GM18520 (cell line): ENCODE measurements at regions not wholly inside any gene's neighbourhood (a gene's known extent, or its start where the extent isn't known, plus 50 kb on each side); places are given as distances from the start of the nearest gene placed in this dataset.

Source experiments
- ATAC-seq: cut with Tn5 transposase; IDR thresholded peaks from one replicate; pipeline ENCODE4 v1.9.1; 2021; ENCODE audit not compliant: unreplicated experiment

DNA sequence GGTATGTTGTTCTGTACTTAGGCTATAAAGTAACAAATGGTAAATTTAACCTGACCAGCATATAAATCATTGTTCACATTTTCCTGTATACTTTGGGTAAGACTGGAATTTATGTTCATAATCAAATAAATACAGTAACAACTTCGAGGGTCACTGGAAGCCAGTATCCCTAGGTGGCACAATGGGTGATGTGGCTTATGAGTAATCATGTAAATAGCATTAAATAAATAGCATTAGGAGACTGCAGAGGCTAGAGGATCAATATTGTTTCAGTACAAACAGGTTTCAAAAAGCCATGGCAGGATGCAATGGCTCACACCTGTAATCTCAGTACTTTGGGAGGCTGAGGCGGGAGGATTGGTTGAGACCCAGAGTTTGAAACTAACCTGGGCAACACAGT, 690.6 kb downstream of the SLC4A3 start:
- no peak for ATAC-seq

DNA sequence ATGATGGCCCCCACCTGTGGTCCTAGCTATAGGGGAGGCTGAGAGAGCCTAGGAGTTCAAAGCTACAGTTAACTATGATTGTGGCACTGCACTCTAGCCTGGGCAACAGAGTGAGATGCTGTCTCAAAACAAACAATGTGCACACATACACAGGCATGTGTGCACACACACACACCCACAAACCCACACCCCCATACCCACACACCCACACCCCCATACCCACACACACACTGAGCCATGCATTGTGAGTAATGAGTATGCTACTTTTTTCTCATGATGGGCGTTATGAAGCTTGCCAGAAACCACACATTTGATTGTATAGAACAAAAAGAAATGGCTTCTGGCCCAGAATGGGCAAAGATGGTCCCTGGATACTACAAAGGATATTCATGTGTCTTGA, 691.1 kb downstream of the SLC4A3 start:
- ATAC-seq = no peak

DNA sequence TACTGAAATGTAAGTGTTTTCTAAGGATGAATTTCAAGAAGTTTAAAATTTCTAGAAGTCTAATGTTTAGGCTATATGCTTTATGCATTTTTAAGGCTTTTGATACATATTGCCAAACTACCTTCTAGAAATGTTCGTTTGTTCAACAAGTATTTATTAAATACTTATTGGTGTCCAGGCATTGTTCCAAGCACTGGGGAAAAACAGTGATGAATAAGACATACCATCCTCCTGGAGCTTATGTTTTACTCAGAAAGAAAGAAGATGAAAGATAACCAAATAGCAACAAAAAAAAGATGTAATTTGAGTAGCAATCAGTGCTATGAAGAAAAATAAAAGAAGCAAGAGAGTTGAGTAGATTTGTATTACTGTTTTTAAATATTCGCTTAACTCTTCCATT, 692.9 kb downstream of the SLC4A3 start:
- no peak for ATAC-seq

DNA sequence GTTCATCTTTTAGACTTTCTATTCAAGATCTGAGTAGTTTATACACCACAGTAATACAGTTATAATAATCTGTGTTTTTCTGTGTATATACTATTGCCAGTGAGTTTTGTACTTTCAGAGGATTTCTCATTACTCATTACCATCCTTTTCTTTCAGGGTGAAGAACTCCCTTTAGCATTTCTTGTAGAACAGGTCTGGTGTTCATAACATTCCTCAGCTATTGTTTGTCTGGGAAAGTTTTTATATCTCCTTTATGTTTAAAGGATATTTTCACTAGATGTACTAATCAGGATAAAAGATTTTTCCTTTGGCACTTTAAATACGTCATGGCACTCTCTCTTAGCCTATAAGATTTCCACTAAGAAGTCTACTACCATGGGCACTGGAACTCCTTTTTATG, 705.5 kb downstream of the SLC4A3 start:
- ATAC-seq = no peak

DNA sequence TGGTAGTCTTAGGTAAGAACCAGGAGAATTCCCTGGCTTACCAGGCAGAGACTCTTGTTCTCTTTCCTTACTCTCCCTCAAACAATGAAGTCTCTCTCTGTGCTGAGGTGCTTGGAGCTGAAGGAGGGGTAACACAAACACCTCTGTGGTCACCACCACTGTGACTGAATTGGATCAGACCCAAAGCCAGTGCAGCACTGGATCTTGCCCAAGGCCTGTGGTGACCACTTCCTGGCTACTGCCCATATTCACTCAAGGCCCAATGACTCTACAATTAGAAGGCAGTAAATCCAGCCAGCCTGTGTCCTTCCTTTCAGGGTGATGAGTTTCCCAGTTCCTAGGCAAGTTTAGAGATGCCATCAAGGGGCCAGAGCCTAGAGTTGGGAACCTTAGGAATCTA, 706.8 kb downstream of the SLC4A3 start:
- ATAC-seq = no peak

DNA sequence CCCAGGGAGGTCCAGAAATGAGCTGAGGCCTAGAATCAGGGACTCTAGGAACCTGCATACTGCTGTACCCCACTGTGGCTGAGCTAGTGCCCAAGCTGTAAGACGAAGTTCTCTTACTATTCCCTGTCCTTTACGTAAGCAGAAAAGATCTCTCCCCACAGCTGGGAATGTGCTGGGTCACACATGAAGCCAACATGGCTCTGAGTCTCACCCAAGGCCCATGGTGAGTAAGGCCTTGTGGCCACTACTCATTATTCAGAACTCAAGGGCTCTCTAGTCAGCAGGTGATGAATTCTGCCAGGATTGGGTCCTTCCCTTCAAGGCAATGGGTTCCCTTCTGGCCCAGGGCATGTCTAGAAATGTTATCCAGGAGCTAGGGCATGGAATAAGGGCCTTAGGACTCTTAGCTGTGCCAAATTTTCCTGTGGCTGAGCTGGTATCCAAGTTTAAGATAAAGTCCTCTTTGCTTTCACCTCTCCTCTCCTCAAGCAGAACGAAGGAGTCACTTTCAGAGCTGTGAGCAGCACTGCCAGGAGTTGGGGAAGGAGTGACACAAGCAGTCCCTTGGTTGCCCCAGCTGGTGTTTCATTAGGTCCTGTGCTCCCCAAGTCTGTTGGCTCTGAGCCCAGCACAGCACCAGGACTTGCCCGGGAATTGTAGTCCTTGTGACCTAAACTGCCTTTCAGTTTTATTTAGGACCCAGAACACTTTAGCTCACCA, 707.6 kb downstream of the SLC4A3 start:
- ATAC-seq = no peak

DNA sequence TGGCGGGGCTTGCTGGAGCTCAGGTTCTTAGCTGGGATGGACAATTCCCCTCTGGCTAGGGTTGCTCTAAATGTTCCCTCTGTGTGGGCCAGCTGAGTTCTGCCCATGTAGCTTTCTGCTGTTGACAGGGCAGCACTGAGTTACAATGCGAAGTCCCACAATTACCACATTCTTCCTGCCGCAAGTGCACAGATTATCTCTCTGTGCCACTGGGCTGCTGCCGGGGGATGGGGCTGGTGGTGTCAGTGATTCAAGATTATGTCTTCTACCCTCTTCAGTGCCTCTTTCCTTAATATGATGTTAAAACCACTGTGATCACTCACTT, 708.1 kb downstream of the SLC4A3 start:
- no peak for ATAC-seq

DNA sequence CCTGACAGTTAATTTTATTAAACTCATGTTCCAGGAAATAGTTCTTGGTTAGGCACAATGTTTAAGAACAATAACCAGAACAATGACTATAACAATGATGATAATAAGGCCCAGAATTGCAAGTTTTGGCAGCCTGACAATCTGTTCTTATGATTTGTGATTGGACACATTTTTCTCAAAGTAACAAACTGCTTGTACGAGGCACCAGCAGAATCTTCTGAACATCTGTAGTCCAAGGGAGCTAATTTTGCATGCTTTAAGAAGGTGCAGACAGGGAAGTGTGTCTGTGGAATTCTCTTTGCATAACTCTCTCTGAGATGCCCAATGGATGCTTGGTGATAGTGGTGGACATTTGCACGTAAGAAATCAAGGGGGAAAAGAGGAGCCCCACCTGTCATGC, 709.3 kb downstream of the SLC4A3 start:
- ATAC-seq = no peak

DNA sequence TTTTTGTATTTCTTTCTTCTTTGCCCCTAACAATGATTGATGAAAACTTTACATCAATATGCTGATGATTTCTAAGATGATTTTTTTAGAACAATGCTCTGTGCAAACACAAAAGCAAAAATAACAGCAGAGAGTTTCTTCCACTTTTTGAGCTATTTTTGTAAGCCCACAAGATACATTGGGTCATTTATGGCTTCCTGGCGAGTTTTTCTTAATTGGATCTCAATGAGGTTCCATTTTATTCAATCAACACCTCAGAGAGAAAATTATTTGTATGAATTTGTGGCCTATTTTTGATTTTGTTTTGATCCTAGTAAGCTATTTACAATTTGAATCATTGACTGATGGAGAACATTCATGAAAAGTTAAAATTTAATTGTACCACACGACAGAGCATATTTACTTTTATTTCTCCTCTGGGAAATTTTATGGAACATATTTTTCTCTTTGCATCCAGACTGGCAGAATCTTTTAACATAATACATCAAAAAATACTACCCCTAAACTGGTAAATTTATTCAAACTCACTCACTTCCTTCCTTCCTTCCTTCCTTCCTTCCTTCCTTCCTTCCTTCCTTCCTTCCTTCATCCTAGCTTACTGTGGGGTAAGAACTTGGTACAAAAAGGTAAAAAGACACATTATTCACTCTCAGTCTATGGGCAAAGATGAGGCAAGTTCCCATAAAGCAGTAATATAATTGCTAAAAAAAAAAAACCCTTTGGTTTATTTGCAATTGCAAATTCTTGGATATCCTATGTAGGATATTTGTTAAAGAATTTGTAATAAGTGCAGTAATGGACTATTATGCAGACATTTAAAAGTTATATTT, 710.4 kb downstream of the SLC4A3 start:
- no peak for ATAC-seq

DNA sequence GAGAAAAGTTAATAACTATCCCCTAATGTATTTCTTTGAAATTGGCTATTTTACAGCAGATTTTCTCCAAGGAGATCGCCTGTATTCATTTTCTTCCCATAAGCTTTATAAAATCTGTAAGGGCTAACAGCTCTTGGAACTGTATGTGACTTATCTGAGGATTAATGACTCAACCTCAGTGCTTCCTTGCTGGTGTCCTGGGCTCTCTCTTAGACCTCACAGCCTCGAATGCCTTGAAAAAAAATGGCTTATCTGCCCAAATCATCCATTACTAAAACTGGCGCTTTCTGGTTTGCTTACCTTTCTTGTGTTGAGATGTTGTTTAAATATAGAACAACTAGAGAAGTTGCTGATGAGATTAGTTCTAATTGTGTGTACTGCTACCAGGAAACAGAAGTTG, 713.6 kb downstream of the SLC4A3 start:
- no peak for ATAC-seq

DNA sequence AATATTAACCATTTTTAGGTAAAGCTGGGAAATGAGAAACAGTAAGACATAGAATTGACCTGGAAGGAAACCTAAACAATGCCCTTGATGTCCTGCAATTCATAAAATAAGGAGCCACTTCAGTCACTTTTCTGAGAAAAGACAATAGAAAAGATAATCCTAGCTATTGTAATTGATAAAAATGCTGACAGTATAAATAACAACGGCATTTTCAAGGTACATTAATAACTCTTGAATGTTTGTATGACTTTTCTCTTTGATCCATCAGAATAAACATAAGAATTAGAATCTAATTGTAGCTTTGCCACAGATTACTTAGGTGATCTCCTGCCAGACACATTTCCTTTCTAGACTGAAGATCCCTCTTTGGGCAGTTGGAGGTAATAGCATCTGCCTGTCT, 719.5 kb downstream of the SLC4A3 start:
- no peak for ATAC-seq

DNA sequence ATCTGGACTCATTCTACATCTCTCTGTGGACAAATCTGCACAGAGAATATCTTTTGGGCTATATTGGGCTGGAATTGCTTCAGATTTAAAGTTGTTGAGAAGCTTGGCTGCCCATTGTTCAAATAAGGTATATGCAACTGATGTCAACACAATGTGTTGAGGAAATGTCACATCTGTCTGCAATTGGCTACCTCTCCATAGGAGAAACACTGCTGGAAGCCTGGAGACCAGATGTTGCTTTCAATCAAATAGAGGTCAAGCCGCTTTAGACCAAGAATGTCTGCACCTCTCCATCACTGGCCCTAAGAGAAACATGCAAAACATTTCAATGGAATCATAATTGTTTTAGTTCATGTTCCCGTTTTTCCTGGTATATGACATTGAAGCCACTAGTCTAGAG, 720.2 kb downstream of the SLC4A3 start:
- no peak for ATAC-seq

DNA sequence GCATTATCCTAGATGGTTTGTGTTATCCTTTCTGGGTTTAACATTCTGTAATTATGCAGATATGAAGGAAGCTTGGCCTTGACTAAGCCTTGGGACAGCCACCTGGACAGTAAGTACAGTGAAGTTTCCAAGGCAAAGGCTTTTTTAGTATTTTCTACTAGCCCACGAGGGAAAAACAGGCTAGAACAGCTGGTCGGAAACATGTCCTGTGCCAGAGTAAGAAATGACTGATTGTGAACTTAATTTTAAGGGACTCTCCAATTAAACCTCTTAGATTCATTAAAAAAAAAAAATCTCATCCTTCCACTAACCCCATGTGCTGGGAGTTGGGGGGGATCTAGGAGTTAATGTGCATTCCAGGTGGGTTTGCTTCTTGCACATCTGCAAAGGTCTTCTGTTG, 720.8 kb downstream of the SLC4A3 start:
- ATAC-seq = no peak

DNA sequence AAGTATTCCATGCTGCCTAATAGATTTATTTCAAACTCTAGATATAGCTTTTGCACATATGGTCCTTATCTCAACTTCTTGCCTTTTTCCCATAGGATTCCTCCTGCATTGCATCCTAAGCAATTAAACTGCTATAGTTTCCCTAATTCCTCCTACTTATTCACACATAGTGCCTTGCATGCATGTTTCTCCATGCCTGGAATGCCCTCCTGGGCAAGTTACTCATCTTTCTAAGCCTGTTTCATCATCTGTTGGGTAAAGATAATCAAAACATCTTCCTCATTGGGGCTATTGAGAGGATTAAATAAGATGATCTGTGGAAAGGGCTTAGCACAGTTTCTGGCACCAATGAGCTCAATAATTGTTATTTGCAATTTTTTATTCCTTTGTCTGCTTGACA, 726.5 kb downstream of the SLC4A3 start:
- ATAC-seq = no peak

DNA sequence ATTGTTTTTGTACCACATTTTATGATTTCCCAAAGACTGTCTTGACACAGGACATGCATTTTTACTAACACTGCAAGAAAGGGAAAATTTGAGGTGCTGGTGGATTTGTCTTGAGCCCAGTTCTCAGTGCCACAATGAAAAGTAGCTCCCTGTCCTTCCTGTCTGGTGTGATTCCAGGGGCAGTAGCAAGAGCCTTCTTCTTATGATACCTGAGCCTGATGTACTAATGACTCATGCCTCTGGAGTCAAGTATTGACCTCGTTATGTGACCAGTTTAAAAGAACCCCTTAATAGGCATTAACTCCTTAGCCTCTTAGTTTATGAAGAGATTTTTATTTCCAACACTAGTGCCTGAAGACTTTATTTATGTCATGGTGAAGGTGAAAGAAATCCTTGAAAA, 728.6 kb downstream of the SLC4A3 start:
- no peak for ATAC-seq

DNA sequence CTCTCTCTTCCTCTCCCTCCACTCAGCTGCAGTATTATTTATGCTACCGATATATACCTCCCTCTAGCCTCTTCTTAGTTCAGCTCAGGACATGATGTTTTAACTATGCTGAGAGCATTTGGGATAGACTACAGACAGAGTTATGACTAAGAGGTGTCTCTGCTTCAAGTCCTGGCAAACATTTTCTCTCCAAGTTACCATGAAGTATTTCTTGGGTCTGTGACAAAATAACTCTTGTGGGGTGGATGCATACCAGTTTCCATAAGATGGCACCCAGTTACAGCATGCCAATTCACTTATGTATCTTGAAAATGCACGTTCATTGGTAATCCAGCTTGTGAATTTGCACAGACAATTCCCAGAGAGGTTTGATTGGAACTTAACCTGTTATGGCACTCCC, 737.6 kb downstream of the SLC4A3 start:
- no peak for ATAC-seq

DNA sequence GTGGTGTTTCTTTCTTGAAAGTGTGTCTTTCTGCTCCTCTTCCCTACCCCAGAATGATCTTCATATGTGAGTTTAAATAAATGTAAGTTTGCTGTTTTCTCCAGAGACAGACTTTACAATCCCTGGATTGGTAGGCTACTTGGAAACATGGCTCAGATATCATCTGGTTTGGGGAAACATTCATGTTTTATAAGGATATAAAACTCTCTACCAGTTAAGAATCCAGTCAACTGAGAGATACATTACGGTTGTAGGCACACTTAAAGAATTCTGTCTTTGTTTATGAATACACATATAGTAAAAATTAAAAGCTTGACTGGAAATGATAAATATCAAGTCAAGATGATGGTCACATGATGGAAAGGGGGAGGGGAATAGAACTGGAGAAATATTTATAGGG, 739.3 kb downstream of the SLC4A3 start:
- ATAC-seq = no peak

DNA sequence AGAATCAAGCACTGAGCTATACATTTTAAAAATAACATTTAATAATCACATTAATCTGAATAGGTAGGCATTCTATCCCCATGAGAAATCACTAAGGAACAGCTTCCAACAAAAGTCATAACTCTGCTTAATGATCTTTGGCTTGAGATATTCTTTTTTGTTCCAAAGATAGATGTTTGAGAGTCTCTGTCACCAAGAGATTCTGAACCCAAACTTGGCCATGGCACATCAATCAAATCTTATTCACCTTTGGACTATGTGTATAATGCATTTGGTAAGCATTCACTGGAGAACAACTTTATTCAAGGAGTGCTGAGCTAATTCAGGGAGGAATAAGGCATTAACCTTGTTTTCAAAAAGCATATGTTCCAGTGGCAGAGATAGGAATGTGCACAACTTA, 743.3 kb downstream of the SLC4A3 start:
- no peak for ATAC-seq

DNA sequence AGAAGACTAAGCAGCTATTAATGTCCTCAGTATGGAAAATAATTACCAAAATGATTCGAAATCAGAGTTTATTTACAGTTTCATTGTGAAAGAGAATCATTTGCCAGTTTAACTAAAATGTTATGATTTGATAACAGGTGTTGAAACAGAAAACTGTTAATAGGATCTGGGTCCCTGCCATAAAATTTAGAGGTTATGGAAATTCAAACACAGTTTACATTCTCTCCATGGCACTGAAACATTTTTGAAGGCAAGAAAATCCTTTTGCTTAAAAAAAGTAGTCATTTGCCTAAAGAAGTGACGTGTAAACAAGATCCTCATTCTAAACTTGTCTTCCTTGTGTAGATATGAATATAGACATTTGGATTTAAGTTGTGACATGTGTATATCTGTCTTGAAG, 743.8 kb downstream of the SLC4A3 start:
- ATAC-seq = no peak

DNA sequence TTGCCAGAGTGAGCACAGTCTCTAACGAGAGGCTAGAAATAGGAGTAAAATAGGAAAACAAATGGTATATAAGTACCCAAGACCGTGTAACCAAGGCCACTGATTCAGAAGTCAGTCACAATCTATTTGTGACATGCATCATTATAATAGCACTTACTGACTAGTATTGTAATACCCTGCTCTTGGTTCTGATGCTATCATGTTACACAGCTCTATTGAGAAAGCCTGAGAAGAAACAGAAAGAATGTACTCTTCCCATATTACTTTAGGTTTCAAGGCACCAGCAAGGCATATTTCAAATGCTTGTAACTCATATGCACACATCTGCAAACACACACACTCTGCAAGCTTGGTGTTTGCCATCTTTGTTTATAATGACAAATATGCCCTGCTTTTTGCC, 746.4 kb downstream of the SLC4A3 start:
- no peak for ATAC-seq

DNA sequence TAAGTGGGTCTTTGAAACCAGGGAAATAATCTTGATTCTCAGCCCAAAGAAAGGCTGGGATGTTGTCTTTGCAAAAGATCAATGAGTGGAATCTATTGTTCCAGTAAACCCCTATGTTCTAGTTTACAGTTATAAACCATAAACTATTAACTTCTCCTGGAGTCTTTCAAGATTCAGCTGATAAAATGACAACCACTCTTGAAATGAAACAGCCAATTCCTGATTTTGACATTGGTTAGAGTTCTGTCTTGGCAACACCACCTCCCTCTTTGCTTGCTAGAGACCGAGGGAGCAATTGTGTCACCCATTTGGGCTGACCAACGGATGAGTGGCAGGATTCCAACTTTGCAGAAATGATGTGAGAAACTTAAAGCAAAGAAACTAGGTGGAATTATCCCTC, 746.9 kb downstream of the SLC4A3 start:
- ATAC-seq = no peak

DNA sequence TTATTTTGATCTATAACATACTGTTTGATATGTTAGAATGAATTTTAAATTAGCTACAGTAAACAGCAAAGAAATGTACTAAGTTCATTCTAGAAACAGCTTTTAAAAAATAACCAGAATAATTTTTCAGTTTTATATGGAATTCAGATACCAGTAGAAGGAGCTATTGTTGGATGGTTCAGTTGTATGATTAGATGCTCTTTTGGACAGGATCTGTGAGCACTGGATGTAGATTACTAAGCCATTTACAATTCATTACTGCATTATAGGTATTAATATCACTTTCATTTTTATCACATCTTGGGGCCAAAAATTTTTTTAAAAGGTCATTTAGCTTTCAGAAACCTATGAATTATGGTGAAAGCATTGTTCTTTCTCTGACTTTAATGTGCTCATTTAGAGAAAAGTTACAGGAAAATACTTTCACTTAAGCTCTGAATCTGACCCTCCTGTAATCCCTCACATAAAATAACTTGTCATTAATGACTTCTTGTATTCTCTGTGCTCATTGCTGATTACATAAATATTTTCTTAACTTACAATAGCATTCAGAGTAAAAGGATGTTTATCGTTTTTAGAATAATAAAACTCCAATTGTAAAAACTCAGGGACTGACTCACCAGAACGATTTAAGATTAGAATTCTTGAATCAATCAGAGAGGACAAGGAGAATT, 750.2 kb downstream of the SLC4A3 start:
- no peak for ATAC-seq
